Fibroblast of the conjunctiva (primary cell): ENCODE measurements at regions not wholly inside any gene's neighbourhood (a gene's known extent, or its start where the extent isn't known, plus 50 kb on each side); places are given as distances from the start of the nearest gene placed in this dataset.

ENCODE experiments used
- DNase-seq: peaks from one replicate; pipeline ENCODE4 v3.0.0-alpha.2; 2010; ENCODE audit warnings: low read depth

DNA sequence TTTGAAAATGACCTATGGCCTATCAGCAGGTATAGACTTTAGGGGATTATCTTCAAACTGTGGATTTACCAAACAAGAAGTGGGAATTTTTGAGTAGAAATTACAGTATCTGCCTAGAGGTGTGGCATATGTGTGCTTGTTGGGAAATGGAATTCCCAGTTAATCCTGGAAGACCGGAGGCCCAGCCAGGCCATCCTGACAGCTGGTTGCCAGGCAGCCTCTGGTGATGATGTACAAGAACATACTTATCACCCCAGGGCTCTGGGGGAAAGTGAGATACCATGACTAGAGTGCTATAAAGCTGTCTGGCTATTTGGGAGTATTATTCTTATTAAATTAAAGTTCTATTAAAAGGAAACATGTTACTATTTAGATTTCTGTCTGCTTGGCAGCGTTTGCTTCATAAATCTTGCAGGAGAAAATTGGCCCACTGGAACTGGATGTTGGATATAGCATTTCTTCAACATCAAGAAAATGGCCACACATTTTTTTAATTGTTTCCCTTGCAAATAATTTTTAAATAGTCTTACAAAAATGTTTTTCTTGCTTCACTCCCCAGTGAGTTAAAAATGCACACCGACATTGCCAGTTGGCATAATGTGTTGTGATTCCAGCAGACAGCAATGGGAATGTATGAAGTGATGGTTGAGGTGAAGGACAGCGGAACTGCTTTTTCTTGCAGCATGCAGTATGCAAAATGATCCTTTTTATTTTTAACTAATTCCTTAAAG lies 187.8 kb downstream of the MYLK4 start:
- DNase-seq, result no peak

DNA sequence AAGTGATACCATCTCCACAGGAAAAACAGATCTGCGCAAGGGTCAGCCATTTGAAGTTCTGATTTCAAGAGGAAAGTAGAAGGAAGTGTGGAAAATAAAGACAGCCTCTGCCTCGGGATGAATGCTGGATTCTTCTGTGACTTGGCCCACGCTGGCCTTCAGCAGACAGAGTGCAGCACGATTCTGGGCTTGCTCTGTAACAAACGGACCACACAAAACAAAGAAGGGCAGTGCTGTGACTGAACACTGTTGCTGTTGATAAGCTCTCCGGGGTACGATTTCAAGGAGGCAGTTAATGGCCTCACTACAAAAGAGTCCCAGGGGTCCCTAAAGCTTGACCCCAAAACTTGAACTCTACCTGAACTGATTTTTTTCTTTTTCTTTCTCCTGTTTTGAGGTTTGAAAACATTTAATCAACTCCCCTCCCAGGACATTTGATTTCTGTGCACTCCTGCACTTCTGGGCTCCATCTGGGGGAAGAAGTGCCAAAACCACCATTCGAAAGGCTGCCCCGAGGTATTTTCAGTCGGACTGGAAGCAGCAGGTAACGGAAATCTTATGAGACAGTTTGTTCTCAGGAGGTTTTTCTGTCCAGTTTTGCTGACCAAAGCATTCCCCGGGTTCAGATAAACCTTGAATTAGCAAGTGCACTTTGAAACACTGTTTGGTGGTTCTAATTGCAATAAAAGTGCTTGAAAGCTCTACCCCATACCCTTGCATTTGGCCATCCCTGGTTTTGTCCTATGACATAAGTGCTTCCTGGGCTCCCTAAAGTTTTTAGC lies 189.6 kb downstream of the MYLK4 start:
- no peak for DNase-seq

DNA sequence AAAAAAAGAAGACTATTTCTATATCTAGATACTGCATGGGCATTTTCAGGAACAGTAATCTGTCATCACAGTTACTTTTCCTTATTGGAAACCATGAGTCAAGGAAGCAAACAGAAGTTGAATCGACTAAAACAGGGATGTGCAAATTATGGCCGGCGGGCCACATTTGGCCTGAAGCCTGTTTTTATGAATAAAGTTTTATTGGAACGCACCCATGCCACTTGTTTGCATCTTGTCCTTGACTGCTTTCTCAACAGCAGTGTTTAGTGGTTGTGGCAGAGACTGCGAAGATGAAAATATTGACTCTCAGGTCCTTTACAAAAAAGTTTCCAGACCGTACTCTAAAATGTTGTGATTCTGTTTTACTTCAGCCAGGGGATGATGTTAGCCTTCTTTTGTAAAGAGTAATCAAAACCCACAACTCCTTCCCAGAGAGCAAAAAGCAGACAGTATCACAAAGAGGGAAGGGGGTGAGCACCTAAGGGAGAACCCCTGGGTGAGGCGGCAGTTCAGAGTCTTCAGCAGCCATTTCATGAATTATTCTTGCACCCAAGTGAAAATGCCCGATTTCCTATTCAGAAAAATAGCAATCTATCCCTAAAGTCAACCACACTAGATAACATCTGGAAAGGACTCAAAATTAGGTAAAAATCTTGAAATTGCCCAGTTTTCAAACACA lies 190.4 kb downstream of the MYLK4 start:
- DNase-seq, result no peak

DNA sequence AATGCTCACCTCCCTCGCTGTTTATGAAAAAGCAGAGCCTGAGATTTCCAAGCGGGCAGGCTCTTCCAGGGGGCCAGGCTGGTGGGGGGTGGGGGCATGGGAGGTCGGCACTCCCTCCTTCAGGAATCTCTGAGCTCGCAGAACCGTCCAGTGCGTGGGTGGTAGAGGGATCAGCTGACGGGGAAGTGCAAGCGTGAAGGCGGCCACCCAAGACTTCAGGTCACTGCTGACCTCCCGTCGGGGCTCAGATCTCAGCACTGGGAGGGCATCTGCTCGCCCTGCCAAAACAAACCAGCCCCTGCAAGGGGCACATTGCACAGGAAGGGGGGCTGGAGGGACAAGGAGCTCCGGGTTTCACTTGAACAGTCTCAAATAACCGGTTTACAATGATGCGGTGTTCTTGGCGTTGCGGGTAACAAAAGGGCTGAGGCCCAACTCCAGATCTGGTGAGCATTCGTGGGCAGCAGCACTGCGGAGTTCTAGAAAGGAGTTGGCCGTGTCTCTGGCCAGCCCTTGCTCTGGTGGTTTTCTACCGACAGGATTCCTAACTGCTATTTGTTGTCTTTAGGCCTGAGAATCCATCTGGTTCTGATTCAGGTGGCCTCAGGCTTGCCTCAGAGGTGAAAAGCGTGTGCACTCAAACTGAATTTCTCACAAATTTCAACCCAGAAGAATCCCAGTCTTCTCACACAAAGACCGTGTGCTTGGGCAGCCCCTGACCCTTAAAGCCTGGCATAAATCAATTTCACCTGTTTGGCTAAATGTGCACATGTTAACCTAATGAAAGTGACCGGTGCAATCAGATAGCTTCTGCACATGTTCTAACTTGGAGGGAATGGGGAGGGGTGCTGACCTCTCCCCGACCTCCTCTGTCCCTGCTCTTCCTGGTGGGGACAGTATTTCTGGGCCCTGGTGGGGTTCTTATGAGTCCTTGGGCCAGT lies 191.6 kb downstream of the MYLK4 start:
- no peak for DNase-seq

DNA sequence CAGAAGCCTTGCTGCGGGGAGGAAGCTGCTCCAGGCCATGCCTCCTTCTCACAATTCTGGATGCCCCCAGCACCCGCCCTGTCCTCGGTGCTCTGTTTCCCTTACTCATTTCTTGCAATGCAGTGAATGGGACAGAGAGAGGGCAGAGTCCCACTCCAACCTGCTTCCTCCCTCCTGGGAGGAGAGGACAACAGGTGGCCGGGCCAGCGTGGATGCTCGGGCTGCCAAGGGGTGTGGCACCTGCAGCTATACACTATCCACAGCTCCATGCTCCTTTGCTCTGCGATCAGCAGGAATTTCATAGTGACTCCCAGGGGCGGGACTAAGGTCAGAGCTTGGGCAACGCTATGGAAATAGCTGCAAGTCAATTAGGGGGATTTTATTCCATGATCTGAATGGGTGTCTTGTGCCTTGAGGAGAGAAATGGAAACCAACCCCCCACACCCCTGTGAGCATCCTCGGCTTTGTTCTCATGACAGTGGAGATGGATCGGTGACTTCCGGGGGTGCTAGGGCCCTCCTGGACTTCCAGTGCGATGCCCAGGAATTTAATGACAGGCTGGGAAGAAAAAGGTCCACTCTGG lies 192.5 kb downstream of the MYLK4 start:
- no peak for DNase-seq

DNA sequence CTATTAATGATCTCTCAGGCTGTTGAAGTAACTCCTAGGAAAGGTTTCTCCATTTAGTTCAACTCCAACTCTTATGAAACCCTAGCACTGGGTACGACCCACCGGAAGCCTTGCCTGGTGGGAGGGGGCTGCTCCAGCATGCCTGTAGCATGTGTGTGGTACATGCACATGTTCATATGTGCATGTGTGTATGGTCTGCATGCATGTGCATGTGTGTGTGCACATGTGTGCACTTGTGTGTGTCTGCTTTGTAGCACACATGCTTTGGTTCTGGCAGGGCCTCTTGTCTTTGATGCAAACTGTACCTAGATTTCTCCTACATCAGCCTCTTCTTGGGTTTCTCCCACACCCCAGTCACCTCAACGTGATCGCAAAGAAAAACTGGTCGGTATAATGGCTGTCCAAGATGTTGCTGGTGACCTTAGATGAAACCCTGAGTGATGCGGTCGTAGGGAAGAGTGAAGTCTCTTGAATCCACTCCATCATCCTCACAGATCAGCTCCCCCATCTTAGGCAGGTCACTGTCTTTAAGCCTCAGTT lies 193.5 kb downstream of the MYLK4 start:
- no peak for DNase-seq

DNA sequence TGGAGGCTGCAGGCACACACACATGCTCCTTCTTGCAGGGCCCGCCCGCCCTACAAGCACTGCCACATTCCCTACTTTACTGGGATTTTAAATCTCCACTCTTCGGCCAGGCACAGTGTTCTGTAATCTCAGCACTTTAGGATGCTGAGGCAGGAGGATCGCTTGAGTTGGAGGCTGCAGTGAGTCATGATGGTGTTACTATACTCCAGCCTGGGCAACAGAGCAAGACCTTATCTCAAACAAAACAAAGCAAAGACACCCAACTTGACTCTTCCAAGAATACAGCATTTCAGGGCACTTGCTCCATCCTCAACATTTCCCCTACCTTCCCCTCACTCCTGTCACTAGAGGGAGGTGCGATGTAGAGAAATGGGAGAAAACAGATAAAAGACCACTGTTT lies 194.0 kb downstream of the MYLK4 start:
- no peak for DNase-seq

DNA sequence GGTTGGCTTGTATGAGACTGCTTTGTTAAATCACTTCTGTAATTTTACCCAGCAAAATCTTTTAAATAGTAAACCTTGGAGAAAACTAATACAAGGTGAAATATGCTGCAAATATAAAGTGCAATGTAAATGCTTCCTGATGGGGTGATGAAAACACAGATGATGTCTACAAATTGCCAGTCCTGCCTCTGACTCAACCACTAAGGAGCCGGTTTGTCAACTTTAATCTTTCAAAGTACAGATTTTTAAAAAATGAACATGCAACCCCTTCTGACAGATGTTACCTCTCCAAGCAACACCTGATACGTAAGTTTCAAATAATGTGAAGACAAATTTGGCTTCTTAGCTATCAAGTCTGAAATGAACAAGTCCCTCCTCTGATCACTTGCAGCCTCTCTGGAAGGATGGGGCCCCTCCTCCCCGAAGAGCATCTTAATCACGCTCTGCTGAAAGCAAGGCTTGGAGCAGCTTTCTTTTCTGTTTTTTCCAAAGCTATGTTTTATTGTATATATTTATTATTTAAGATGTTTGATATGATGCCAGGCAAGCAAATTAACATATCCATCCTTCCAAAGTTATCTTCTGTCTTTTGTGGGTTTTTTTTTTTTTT lies 196.0 kb downstream of the MYLK4 start:
- DNase-seq, result no peak

DNA sequence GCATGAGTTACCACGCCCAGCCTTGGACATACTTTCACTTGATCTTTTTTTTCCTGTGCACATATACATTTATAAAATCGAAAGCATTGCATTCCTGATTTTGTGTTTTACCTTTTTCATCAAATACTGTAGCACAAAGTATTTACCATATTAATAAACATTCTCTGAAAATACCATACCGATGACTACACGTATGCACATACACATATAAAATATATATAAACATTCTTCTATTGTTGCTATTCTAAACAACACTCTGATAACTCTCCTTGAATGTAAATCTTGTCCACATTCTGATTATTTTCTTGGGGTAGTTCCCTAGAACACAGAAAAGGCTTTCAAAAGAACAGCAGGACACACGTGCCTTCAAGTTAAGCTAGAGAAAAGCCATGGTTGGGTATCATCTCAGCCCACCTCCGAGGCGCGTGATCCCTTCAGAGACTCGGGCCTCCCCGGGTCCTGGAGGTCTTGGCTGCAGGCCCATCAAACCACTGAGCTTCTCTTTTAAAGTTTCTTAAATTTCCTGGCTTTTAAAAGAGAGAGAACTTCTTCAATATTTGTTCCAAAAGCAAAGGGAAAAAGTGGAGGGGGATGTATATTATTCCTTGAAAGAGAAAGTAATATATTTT lies 198.1 kb downstream of the MYLK4 start:
- DNase-seq, result no peak

DNA sequence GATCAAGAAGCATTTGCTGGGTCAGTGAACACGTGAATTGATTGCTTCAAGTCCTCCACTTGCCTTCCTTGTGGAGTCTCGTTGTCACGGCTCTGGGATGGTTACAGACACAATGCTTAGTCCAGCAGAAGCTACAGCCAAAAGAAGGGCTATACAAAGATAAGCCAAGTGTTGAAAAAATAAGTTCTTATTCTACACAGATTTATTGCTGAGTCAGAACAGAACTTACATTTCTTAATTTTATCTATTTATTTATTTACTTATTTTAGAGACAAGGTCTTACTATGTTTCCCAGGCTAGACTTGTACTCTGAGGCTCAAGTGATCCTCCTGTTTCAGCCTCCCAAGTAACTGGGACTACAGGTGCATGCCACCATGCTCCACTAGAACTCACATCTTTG lies 199.0 kb downstream of the MYLK4 start:
- no peak for DNase-seq

DNA sequence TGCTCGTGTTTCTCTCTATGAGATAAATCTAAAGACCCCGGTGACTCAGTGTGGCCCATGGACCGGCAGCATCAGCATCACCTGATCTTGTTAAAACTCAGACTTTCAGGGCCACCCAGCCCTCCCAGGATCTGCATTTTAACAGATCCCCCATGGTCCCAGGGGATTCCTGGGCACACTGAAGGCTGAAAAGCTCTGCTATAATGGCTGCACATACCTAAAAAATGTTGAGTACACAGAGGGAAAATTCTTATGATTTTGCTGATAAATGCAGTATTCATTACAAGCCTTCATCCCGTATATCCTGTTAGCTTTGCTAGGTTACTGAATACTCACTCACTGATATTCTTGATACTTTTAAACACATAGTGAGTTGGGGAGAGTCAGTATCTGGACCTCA lies 200.5 kb downstream of the MYLK4 start:
- no peak for DNase-seq

DNA sequence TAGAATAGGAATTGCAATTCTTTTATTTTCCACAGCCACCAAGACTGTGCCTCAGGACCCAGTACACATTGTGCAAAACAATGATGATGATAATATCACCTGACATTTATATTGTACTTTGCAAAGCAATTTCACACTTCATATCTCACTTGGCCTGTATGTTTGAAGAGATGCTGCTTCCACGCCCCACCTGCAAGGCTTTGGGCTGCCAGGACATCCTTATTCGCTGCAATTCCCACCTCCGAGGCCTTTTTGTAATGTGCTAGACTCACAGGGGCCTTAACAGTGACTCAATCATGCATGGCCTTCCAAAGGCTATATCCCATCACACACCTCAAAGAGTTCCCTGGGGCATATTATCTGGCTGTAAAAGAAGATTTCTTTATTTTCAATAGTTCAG lies 200.9 kb downstream of the MYLK4 start:
- no peak for DNase-seq

DNA sequence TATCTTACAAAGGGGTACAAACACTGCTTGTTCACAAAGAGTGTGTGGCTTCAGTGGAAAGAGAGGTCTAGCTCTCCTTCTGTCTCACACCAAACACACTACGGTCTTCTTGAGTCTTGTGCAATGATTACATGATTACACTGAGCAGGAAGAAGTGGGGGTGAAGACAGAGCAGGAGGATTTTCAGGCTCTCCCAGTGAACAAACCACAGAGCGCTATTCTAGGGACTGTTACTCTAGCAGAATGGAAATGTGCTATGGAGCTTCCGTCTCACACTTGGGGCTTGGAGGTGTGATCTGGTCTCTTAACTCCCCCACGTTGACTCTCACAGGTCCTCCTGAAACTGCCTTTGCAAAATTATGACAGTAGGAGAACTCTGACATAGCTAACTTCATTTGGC lies 203.4 kb downstream of the MYLK4 start:
- no peak for DNase-seq

DNA sequence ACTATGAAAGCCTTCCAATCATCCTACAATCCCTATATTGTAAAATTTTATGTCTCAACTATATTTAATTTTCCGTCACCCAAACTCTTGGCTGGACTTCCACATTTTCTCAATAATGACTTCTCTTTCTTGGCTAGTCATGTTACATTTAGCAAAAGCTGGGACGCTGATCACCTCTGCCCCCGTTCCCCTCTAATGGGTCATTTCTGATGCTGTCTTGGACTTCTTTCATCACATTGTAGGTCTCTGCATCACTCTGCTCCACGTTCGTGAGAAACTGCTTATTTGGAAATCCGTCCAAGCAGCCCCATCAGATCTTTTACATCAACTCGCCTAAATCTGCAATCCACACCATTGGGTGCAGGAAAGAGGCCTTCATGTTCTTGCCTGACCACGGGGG lies 203.8 kb downstream of the MYLK4 start:
- DNase-seq, result no peak

DNA sequence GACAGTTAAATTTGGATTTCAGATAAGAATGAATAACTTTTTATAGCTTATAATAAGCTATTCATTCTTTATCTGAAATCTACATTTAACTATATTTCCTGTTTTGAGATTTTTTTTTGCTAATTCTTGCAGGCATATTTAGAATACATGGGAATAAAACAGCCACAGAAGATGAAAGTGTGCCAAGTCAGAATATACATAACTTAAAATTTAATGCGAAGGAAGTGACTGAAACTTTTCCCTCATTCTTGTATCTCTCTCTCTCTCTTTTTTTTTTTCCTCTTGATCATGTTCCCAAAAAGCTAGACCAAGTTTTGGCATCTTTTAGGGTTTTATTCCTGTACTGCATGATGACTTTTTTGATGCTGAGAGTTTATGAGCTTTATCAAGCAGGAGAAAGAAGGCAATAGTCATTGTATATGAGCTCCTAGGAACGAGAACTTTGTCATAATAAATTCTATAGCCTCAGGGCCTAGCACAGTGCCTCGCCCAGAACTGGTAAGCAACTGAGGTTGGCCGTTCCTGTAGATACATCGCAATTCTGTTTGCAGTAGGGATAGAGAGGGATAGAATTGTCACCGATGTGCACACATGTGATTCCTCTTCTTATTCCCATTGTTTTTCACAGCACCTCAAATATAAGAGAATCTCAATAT lies 205.2 kb downstream of the MYLK4 start:
- DNase-seq, result no peak

DNA sequence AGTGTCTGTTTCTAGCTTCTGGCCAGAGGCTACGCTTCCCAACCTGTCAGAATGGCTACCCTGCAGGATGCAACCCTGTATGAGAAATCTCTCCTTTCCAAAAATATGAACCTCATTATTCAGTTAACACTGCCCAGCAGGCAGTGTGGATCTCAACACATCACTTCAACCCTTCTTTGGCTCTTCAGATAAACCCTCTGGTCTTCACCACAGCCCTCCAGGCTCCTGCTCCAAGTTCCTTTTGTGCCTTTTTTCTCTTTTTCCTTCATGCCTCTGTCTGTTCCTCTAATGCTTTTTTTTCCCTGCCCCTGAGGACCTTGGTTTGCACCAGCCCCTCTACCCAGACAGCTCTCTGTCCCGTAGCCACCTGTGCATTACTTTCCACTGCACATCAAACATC lies 207.4 kb downstream of the MYLK4 start:
- DNase-seq, result no peak

DNA sequence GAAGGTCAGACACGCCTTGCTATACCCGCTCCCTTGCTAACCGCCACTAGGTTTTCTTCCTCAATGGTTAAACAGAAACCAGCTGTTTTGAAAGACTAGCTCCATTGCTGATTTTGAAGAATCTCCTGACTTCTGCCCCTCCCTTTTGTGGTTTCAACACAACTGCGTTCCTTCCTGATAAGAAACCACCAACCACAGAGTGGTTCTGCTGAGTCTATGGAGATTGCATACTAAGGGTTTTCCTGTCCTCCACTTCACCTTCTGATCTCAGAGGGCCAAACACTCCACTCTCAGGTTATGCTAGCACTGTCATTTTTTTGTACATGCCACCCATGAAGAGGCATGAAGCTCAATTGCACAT lies 207.9 kb downstream of the MYLK4 start:
- no peak for DNase-seq

DNA sequence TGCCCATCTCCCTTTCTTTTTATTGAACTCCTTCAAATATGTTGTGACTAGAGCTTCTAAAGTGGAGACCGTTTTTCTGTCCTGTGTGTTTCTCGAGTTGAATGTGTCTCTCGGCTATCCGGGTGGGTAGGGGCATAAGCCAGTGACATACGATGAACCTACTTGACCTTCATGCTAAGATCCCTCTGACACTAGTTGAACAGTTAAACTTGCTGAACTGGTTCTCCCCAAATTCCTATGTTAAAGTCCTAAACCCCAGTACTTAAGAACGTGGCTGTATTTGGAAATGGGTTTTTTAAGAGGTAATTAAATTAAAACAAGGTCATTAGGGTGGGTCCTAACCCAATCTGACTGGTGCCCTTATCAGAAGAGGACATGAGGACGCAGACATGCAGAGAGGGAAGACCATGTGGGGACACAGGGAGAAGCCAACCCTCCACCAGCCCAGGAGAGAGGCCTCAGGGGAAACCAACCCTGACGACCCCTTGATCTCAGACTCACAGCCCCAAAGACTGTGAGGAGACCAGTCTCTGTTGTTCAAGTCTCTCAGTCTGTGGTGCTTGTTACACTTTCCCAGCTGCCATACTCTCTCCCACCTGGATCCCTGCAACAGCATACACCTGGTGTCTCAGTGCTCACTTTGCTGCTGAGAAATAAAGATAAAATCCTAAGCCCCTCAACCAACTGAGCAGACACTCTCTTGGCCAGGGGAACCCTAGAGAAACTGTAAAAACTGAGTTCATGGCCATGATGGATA lies 208.4 kb downstream of the MYLK4 start:
- DNase-seq, result no peak

DNA sequence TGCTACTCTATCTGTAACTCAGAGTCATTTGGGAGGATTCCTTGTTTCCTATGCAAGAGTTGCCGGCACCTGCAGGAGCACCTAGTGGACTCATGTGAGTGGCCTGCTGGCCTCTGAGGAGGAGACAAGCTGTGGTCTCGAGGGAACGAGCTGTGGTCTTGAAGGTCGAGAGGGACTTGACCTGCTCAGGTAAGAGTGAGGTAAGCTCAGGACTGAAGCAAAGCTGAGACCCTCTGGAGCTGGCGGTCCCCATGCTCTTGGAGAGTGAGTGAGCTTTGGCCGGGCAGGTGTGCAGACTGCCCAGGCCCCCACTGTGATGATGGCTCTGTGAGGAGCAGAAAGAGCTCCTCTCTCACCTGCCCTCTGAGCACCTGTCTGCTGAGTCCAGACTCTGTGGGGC lies 214.3 kb downstream of the MYLK4 start:
- no peak for DNase-seq
